Neuronal stem cell (in vitro differentiated cells): ENCODE measurements at regions not wholly inside any gene's neighbourhood (a gene's known extent, or its start where the extent isn't known, plus 50 kb on each side); places are given as distances from the start of the nearest gene placed in this dataset.

Experiments used
- DNase-seq: peaks from one replicate; pipeline ENCODE4 v3.0.0-alpha.2; 2013; ENCODE audit warnings: low spot score
- H2AFZ ChIP-seq: one replicate; pipeline ENCODE4 v1.6.1; 2013; ENCODE audit warnings: mild to moderate bottlenecking, low read length, inconsistent platforms
- H2AK5ac ChIP-seq: 2 replicates; pipeline ENCODE4 v1.6.1; 2013; ENCODE audit warnings: low read depth, mild to moderate bottlenecking, inconsistent platforms, low read length, moderate library complexity, mixed read lengths
- H2BK120ac ChIP-seq: 2 replicates; pipeline ENCODE4 v1.6.1; 2013; ENCODE audit warnings: low read depth, mild to moderate bottlenecking, inconsistent platforms, low read length, moderate library complexity, mixed read lengths
- H2BK12ac ChIP-seq: one replicate; pipeline ENCODE4 v1.6.1; 2013; ENCODE audit warnings: low read length, inconsistent platforms
- H2BK15ac ChIP-seq: 2 replicates; pipeline ENCODE4 v1.6.1; 2013; ENCODE audit warnings: mild to moderate bottlenecking, low read length, inconsistent platforms, mixed read lengths
- H2BK5ac ChIP-seq: one replicate; pipeline ENCODE4 v1.6.1; 2013; ENCODE audit warnings: inconsistent platforms, mild to moderate bottlenecking, low read length, moderate library complexity
- H3K14ac ChIP-seq: one replicate; pipeline ENCODE4 v1.6.1; 2013; ENCODE audit warnings: low read length, inconsistent platforms
- H3K18ac ChIP-seq: 2 replicates; pipeline ENCODE4 v1.6.1; 2013; ENCODE audit warnings: low read length, inconsistent platforms
- H3K23ac ChIP-seq: 2 replicates; pipeline ENCODE4 v1.6.1; 2013; ENCODE audit warnings: low read depth, mild to moderate bottlenecking, mixed read lengths, low read length, inconsistent platforms; ENCODE audit not compliant: poor library complexity
- H3K27ac ChIP-seq: replicated peaks from 3 replicates; pipeline ENCODE4 v1.5.1; 2013; ENCODE audit warnings: low read length, inconsistent platforms
- H3K27me3 ChIP-seq, 3 experiments: 2 replicates each; pipeline ENCODE4 v1.6.1; 2013; ENCODE audit warnings: low read length in 3 of 3, mild to moderate bottlenecking in 2 of 3, inconsistent platforms in 1 of 3, low read depth in 1 of 3, mixed read lengths in 1 of 3, moderate library complexity in 1 of 3; ENCODE audit not compliant: control insufficient read depth in 3 of 3, insufficient read depth in 3 of 3
- H3K36me3 ChIP-seq, 2 donors: replicated peaks in 1 of 2; 2 replicates each; pipeline ENCODE4 v1.6.1; 2013; ENCODE audit warnings: low read length in 2 of 2; ENCODE audit not compliant: control insufficient read depth in 2 of 2, insufficient read depth in 2 of 2
- H3K4ac ChIP-seq: 2 replicates; pipeline ENCODE4 v1.6.1; 2013; ENCODE audit warnings: inconsistent platforms, mild to moderate bottlenecking, low read length, moderate library complexity
- H3K4me1 ChIP-seq, 2 donors: 1 replicate in 1 of 2; 2 replicates in 1 of 2; pipeline ENCODE4 v1.6.1; 2013; ENCODE audit warnings: low read length in 2 of 2, low read depth in 1 of 2; ENCODE audit not compliant: control insufficient read depth in 2 of 2, insufficient read depth in 1 of 2
- H3K4me2 ChIP-seq: one replicate; pipeline ENCODE4 v1.6.1; 2013; ENCODE audit warnings: mild to moderate bottlenecking, low read length, inconsistent platforms; ENCODE audit not compliant: insufficient read depth, poor library complexity, severe bottlenecking
- H3K4me3 ChIP-seq, 2 donors: 2 replicates each; pipeline ENCODE4 v1.5.1; 2013; ENCODE audit warnings: low read length in 2 of 2, mild to moderate bottlenecking in 2 of 2, inconsistent platforms in 1 of 2, moderate library complexity in 1 of 2
- H3K79me1 ChIP-seq: one replicate; pipeline ENCODE4 v1.6.1; 2013; ENCODE audit warnings: low read depth, mild to moderate bottlenecking, inconsistent platforms, low read length, moderate library complexity
- H3K9ac ChIP-seq: one replicate; pipeline ENCODE4 v1.6.1; 2013; ENCODE audit warnings: mild to moderate bottlenecking, low read depth, low read length, inconsistent platforms; ENCODE audit not compliant: poor library complexity
- H3K9me3 ChIP-seq, 2 donors: replicated peaks in 1 of 2; 2 replicates each; pipeline versions ENCODE3 to v1.6.1; 2013; ENCODE audit warnings: low read length in 2 of 2, mild to moderate bottlenecking in 2 of 2, inconsistent platforms in 1 of 2, low read depth in 1 of 2, mixed read lengths in 1 of 2, moderate library complexity in 1 of 2; ENCODE audit not compliant: control insufficient read depth in 2 of 2, insufficient read depth in 1 of 2
- H4K8ac ChIP-seq: one replicate; pipeline ENCODE4 v1.6.1; 2013; ENCODE audit warnings: low read depth, mild to moderate bottlenecking, inconsistent platforms, low read length, moderate library complexity
- H4K91ac ChIP-seq: one replicate; pipeline ENCODE4 v1.6.1; 2013; ENCODE audit warnings: low read length, low read depth, mild to moderate bottlenecking, inconsistent platforms; ENCODE audit not compliant: poor library complexity
- WGBS, 2 donors: extraction: QIAGEN DNeasy Blood & Tissue Kit; methylation state at CpG; one replicate each; pipeline ENCODE4 v1.1.7; 2013; ENCODE audit warnings: missing lambda C conversion rate in 2 of 2, mixed read lengths in 1 of 2; ENCODE audit not compliant: insufficient read length in 2 of 2, insufficient replicate concordance in 1 of 2; ENCODE audit errors: extremely low coverage in 2 of 2; 5-methylcytosine and 5-hydroxymethylcytosine counted together

DNA sequence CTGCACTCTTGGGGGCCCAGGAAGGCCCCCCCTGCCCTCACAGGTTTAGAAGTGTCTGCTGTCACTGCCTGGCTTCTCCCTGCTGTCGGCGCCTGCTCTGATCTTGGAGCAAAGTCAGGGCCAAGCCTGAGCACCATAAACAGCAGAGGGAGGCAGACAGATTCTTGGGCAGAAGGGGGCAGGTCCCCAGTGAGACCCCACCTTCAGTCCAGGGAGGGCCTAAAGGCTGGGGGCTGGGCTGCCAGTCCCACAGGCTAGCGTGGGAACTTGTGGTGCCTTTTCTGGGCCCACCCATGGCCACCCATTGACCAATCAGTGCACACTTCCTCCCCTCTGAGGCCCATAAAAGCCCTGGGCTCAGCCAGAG, 124.0 kb downstream of the OLFM1 start:
- Histone ChIP-seq H3K18ac (no peak overlapping the region), H2BK120ac (no peak overlapping the region), H2AFZ (no peak overlapping the region), H3K9me3 (peaks cover 0 to 5% of the 10 kb centered on the region in 2 donors), H3K4me1 (peaks cover 0 to 2% of the 10 kb centered on the region in 2 donors), H4K8ac (no peak overlapping the region), H3K4me2 (no peak overlapping the region), H3K27ac (no peak overlapping the region), H2AK5ac (no peak overlapping the region), H2BK12ac (no peak overlapping the region), H4K91ac (no peak overlapping the region), H2BK5ac (no peak overlapping the region), H3K27me3 (peaks cover 0 to 18% (median 0%) of the 10 kb centered on the region in 3 experiments), H3K4ac (no peak overlapping the region), H3K23ac (no peak overlapping the region), H3K4me3 (no peak overlapping the region), H3K9ac (no peak overlapping the region), H2BK15ac (no peak overlapping the region), H3K79me1 (no peaks in the 10 kb centered on the region), H3K14ac (no peak overlapping the region), H3K36me3 (no peaks in the 10 kb centered on the region)
- DNase-seq: no peak
- WGBS, 2 donors: no CpG with 5 or more reads among the region's 3 CpGs

DNA sequence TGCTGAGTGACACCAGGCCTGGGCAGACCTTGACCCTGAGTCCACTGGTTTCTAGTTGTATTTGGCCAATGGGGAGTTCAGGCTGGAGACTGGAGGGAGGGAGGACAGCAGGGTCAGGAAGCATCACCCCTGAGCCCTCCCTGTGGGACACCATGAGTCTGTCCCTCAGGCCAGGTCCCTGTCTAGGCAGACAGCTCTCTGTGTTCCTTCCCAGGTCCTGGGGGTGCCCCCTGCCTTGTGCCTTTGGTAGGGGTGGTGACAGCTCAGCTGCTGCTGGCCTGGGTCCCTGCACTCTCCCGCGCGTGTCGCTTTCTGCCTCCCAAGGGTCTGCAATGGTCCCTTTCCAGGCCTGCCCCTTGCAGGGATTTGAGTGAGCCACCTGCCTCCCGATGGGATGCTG, 125.5 kb downstream of the OLFM1 start:
- Histone ChIP-seq H3K36me3 (no peaks in the 10 kb centered on the region), H2BK12ac (no peak overlapping the region), H4K8ac (no peak overlapping the region), H2BK15ac (peak overlapping the region; percentile 41), H3K4me2 (no peak overlapping the region), H3K4me3 (no peak overlapping the region), H4K91ac (no peak overlapping the region), H2AFZ (no peak overlapping the region), H3K9me3 (peaks cover 0 to 5% of the 10 kb centered on the region in 2 donors), H2BK120ac (no peak overlapping the region), H2BK5ac (no peak overlapping the region), H3K27ac (no peak overlapping the region), H3K9ac (peak overlapping the region; percentile 7), H2AK5ac (peak overlapping the region; percentile 86), H3K14ac (no peak overlapping the region), H3K23ac (no peak overlapping the region), H3K4ac (no peak overlapping the region), H3K27me3 (peaks cover 0 to 32% (median 0%) of the 10 kb centered on the region in 3 experiments), H3K18ac (peak overlapping the region; percentile 39), H3K79me1 (no peaks in the 10 kb centered on the region), H3K4me1 (peaks cover 0 to 11% of the 10 kb centered on the region in 2 donors)
- no peak for DNase-seq
- WGBS, 2 donors: no CpG with 5 or more reads among the region's 5 CpGs

DNA sequence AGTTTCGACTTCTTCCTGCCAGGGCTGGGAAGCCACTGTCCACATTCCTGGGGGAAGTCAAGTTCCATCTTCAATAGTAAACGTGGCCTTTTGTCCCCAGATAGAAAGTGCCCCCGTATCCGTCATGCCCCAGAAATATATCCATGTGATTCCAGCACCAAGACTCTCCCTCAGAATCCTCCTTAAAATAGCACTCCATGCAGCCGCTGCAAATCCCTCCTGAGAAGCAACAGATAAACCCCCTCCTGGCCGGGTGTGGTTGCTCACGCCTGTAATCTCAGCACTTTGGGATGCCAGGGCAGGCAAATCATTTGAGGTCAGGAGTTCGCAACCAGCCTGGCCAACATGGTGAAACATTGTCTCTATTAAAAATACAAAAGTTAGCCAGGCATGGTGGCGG, 126.1 kb downstream of the OLFM1 start:
- Histone ChIP-seq H2BK120ac (no peak overlapping the region), H3K4ac (no peak overlapping the region), H2BK12ac (no peak overlapping the region), H3K14ac (no peak overlapping the region), H4K8ac (no peak overlapping the region), H3K27me3 (peaks cover 0 to 37% (median 0%) of the 10 kb centered on the region in 3 experiments), H3K79me1 (no peaks in the 10 kb centered on the region), H3K18ac (no peak overlapping the region), H2AFZ (no peak overlapping the region), H2BK5ac (no peak overlapping the region), H3K27ac (no peak overlapping the region), H2AK5ac (no peak overlapping the region), H2BK15ac (no peak overlapping the region), H3K4me2 (no peak overlapping the region), H3K4me3 (no peak overlapping the region), H3K9me3 (peaks cover 0 to 5% of the 10 kb centered on the region in 2 donors), H3K4me1 (peaks cover 0 to 11% of the 10 kb centered on the region in 2 donors), H3K36me3 (no peaks in the 10 kb centered on the region), H3K23ac (no peak overlapping the region), H4K91ac (no peak overlapping the region), H3K9ac (no peak overlapping the region)
- WGBS, 2 donors: no CpG with 5 or more reads among the region's 9 CpGs
- no peak for DNase-seq

DNA sequence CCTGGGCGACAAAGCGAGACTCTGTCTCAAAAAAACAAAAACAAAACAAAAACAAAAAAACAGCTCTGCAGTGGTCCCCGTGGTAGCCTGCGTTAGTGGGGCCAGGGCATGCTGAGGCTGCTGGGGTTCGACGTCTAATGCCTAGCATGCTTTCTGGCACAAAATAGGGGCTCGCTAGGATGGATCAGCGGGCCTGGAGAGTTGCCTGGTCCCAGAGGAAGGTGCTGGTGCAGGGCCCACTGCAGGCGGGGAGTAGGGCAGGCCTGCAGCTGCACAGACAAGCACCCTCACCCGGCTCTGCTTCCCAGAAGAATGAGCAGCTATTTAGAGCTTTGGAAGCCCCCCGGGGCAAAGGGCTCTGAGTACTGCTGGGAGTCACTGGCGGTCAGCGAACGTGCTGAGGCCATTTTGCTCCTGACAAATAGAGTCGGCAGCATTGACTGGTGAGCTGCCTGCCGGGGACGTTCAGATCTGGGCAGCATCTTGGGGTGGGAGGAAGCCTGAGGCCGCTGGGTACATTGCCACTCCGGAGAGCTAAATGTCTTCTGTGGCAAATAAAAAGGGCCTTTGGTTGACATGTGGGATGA, 126.7 kb downstream of the OLFM1 start:
- WGBS, 2 donors: no CpG with 5 or more reads among the region's 19 CpGs
- Histone ChIP-seq H3K36me3 (no peaks in the 10 kb centered on the region), H3K4me1 (peaks cover 0 to 15% of the 10 kb centered on the region in 2 donors), H4K8ac (no peak overlapping the region), H2BK5ac (no peak overlapping the region), H3K4ac (no peak overlapping the region), H2BK12ac (no peak overlapping the region), H2BK120ac (no peak overlapping the region), H3K4me3 (no peak overlapping the region), H3K4me2 (no peak overlapping the region), H2AK5ac (peak overlapping the region; percentile 58), H3K18ac (peak overlapping the region; percentile 81), H2BK15ac (no peak overlapping the region), H3K9ac (peak overlapping the region; percentile 25), H4K91ac (no peak overlapping the region), H3K23ac (no peak overlapping the region), H3K14ac (peak overlapping the region; percentile 25), H3K79me1 (no peaks in the 10 kb centered on the region), H3K27me3 (peaks cover 0 to 43% (median 2%) of the 10 kb centered on the region in 3 experiments), H3K27ac (no peak overlapping the region), H3K9me3 (peaks cover 0 to 5% of the 10 kb centered on the region in 2 donors), H2AFZ (no peak overlapping the region)
- no peak for DNase-seq
